GM12892 (cell line): ENCODE measurements at regions not wholly inside any gene's neighbourhood (a gene's known extent, or its start where the extent isn't known, plus 50 kb on each side); places are given as distances from the start of the nearest gene placed in this dataset.

Experiments
- POLR2A ChIP-seq: IDR thresholded peaks from 2 replicates; pipeline ENCODE4 v1.6.1; 2011; ENCODE audit warnings: low read depth, low read length, control low read depth
- POLR2AphosphoS5 ChIP-seq: IDR thresholded peaks from 2 replicates; pipeline ENCODE4 v1.6.1; 2011; ENCODE audit warnings: low read depth, low read length, control low read depth

- TF ChIP-seq POLR2A = no peak
- TF ChIP-seq POLR2AphosphoS5 = no peak
These were observed 133.3 kb downstream of the MGAT5B start for GRCh38 chr17:77001487-77001886.
